ENCODE measurements at regions not wholly inside any gene's neighbourhood (a gene's known extent, or its start where the extent isn't known, plus 50 kb on each side); places are given as distances from the start of the nearest gene placed in this dataset.
"Not testable (repeated sequence)": the region's sequence is repeated elsewhere in the genome, so short reads cannot be mapped to it uniquely, and the experiment has no call there.

DNA sequence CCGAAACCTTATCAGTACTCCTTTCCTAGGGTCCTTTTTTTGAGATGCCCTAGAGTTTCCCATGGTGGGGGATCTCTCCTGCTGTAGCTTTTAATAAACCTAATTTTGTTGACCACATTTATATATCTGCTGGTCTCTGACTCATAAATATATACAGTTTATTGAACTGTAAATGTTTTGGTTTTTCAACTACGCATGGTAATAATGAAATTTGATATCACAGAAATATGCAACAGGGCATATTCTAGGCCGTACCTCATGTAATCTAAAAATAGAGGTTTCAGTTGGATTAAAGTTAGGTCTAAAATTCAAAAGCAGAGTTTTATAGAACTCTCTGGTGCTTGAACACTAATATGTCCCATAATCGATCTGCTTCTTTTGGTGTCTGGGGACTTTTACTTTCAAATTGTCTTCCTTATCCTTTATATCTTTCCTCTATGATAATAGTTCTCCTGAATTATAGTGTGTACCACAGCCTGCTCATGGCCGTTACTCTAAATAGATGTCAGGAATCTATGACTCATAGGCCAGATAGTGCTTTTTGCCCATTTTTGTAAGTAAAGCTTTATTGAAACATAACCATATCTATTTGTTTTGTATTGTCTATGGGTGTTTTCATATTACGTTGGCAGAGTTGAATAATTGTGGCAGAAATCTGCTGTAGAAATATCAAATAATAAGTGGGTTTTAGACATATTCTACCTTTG, 324.8 kb upstream of the PCDH9 start:
- 93% methylated on average over 4 to 6 of the region's 6 CpGs for WGBS, 2 experiments
- Histone ChIP-seq H3K4me3 (ENCODE audit: insufficient read depth, low read depth, low read length) (no peak overlapping the region), H3K4me1 (ENCODE audit: control insufficient read depth, insufficient read depth, low read length) (no peaks in the 10 kb centered on the region), H3K27ac (ENCODE audit: insufficient read depth, low read depth, low read length, poor library complexity, severe bottlenecking) (no peak overlapping the region), H3K36me3 (ENCODE audit: control insufficient read depth, insufficient read depth, low read length) (no peaks in the 10 kb centered on the region), H3K9me3 (ENCODE audit: control insufficient read depth, low read length) (no peaks in the 10 kb centered on the region), H3K27me3 (ENCODE audit: control insufficient read depth, insufficient read depth, low read length, poor library complexity, severe bottlenecking) (no peaks in the 10 kb centered on the region)

DNA sequence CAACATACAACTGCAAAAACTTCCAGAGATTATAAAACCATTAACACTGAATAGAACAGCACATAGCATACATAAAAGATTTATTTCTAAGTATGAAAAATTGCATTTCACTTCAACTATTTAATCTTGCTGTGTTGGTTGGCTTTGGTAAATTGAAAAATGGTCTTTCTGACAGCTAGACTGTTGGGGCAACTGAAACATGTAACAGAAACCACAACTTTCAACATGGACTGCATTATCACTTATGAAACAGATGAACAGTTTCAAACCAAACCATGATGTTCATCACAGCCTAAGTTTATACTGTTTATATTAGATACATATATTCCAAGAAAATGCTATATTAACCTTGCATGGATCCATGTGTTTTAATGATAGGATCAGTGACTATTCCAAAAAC, 324.1 kb upstream of the PCDH9 start:
- H3K27ac ChIP-seq (ENCODE audit: insufficient read depth, low read depth, low read length, poor library complexity, severe bottlenecking) = no peak overlapping the region
- no peaks in the 10 kb centered on the region for H3K4me1 ChIP-seq (ENCODE audit: control insufficient read depth, insufficient read depth, low read length)
- H3K4me3 ChIP-seq (ENCODE audit: insufficient read depth, low read depth, low read length) = no peak overlapping the region
- H3K36me3 ChIP-seq (ENCODE audit: control insufficient read depth, insufficient read depth, low read length) = no peaks in the 10 kb centered on the region
- no peaks in the 10 kb centered on the region for H3K27me3 ChIP-seq (ENCODE audit: control insufficient read depth, insufficient read depth, low read length, poor library complexity, severe bottlenecking)
- no peaks in the 10 kb centered on the region for H3K9me3 ChIP-seq (ENCODE audit: control insufficient read depth, low read length)

DNA sequence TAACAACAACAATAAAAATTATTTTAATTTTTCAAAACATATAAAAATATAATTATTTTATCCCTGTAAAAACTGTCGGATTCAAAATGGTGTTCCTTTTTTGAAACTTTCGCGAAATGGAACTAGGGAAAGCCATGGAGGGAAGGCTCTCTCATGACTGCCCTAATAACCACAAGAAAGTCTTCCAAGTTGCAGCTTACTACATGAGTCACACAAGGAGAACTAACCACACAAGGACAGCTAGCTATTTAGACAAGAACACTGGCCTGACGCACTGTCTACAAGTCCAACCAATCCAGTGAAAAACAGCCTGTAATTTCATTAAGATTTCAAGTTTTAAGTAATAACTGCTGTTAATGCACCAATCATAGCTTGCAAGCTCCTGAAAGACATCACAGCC, 319.2 kb upstream of the PCDH9 start:
- H3K27ac ChIP-seq (ENCODE audit: insufficient read depth, low read depth, low read length, poor library complexity, severe bottlenecking) = no peak overlapping the region
- 95 to 96% methylated on average over 4 of the region's 4 CpGs for WGBS, 2 experiments
- no peak overlapping the region for H3K4me3 ChIP-seq (ENCODE audit: insufficient read depth, low read depth, low read length)

DNA sequence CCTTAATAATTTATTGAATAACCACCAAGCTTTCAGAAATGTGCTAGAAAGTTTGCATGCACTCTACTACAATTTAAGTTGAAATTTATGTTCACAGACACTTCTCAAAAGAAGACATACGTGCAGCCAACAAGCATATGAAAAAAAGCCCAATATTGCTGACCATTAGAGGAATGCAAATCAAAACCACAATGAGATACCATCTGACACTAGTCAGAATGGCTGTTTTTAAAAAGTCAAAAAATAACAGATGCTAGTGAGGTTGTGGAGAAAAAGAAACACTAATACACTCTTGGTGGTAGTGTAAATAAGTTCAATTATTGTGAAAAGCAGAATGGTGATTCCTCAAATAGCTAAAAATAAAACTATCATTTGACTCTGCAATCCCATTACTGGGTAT, 308.8 kb upstream of the PCDH9 start:
- H3K36me3 ChIP-seq (ENCODE audit: control insufficient read depth, insufficient read depth, low read length) = no peaks in the 10 kb centered on the region
- whole genome bisulfite sequencing, 2 experiments = 92 to 96% methylated on average over 1 of the region's 1 CpG
- no peak overlapping the region for H3K27ac ChIP-seq (ENCODE audit: insufficient read depth, low read depth, low read length, poor library complexity, severe bottlenecking)
- H3K27me3 ChIP-seq (ENCODE audit: control insufficient read depth, insufficient read depth, low read length, poor library complexity, severe bottlenecking) = no peaks in the 10 kb centered on the region
- H3K9me3 ChIP-seq (ENCODE audit: control insufficient read depth, low read length) = no peaks in the 10 kb centered on the region
- no peaks in the 10 kb centered on the region for H3K4me1 ChIP-seq (ENCODE audit: control insufficient read depth, insufficient read depth, low read length)
- H3K4me3 ChIP-seq (ENCODE audit: insufficient read depth, low read depth, low read length) = no peak overlapping the region

More for the DNA sequence above, 319.2 kb upstream of the PCDH9 start:
- H3K36me3 ChIP-seq (ENCODE audit: control insufficient read depth, insufficient read depth, low read length) = no peaks in the 10 kb centered on the region
- no peaks in the 10 kb centered on the region for H3K4me1 ChIP-seq (ENCODE audit: control insufficient read depth, insufficient read depth, low read length)
- H3K27me3 ChIP-seq (ENCODE audit: control insufficient read depth, insufficient read depth, low read length, poor library complexity, severe bottlenecking) = no peaks in the 10 kb centered on the region
- H3K9me3 ChIP-seq (ENCODE audit: control insufficient read depth, low read length) = no peaks in the 10 kb centered on the region

DNA sequence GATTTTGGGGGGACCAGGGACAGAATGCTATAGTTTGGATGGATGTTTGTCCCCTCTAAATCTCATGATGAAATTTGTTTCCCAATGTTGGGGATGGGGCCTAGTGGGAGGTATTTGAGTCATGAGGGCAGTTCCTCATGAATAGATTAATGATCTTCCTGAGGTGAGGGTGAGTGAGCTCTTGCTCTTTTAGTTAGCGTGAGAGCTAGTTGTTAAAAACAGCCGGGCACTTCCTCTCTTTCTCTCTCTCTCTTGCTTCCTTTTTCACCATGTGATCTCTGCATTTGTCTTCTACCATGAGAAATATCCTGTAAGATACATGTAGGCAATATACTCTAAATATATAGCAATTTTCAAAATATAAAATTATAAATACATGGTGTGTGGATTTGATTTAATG, 290.8 kb upstream of the PCDH9 start:
- no peak overlapping the region for H3K4me3 ChIP-seq (ENCODE audit: insufficient read depth, low read depth, low read length)
- H3K9me3 ChIP-seq (ENCODE audit: control insufficient read depth, low read length) = no peaks in the 10 kb centered on the region
- 83% methylated on average over 1 of the region's 2 CpGs; no CpG with 5 or more reads in 1 of the 2 experiments for WGBS, 2 experiments
- no peaks in the 10 kb centered on the region for H3K27me3 ChIP-seq (ENCODE audit: control insufficient read depth, insufficient read depth, low read length, poor library complexity, severe bottlenecking)
- no peak overlapping the region for H3K27ac ChIP-seq (ENCODE audit: insufficient read depth, low read depth, low read length, poor library complexity, severe bottlenecking)
- no peaks in the 10 kb centered on the region for H3K36me3 ChIP-seq (ENCODE audit: control insufficient read depth, insufficient read depth, low read length)
- H3K4me1 ChIP-seq (ENCODE audit: control insufficient read depth, insufficient read depth, low read length) = peaks cover 6% of the 10 kb centered on the region

DNA sequence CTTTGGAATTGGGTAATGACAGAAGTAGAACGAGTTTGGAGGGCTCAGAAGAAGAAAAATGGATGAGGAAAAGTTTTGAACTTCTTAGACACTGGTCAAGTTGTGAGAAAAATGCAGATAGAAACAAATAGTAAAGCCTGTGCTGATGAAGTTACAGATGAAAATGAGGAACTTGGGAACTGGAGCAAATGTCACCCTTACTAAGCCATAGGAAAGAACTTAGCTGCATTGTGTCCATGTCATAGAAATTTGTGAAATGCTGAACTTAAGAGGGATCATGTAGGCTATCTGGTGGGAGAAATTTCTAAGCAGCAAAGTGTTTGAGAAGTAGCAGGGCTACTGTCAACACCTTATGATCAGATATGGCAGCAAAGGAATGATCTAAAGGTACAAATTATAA, 289.2 kb upstream of the PCDH9 start:
- H3K27me3 ChIP-seq (ENCODE audit: control insufficient read depth, insufficient read depth, low read length, poor library complexity, severe bottlenecking) = no peaks in the 10 kb centered on the region
- 75 to 81% methylated on average over 1 of the region's 1 CpG for WGBS, 2 experiments
- H3K4me3 ChIP-seq (ENCODE audit: insufficient read depth, low read depth, low read length) = no peak overlapping the region
- H3K36me3 ChIP-seq (ENCODE audit: control insufficient read depth, insufficient read depth, low read length) = no peaks in the 10 kb centered on the region
- H3K9me3 ChIP-seq (ENCODE audit: control insufficient read depth, low read length) = no peaks in the 10 kb centered on the region
- H3K4me1 ChIP-seq (ENCODE audit: control insufficient read depth, insufficient read depth, low read length) = peaks cover 6% of the 10 kb centered on the region
- H3K27ac ChIP-seq (ENCODE audit: insufficient read depth, low read depth, low read length, poor library complexity, severe bottlenecking) = no peak overlapping the region

DNA sequence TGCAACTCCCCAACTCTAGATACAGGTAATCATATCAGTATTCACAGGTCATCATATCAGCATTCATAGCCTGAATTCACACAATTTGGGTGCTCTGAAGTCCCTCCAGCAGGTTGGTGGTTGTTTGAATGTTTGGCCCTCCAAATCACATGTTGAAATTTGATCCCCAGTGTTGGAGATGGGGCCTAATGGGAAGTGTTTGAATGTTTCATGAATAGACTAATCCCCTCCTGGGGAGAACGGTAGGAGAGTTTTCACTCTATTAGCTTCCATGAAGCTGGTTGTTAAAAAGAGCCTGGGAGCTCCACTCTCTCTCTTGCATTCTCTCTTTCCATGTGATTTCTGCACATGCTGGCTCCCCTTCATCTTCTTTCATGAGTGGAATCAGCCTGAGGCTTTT, 288.6 kb upstream of the PCDH9 start:
- no peak overlapping the region for H3K4me3 ChIP-seq (ENCODE audit: insufficient read depth, low read depth, low read length)
- H3K36me3 ChIP-seq (ENCODE audit: control insufficient read depth, insufficient read depth, low read length) = no peaks in the 10 kb centered on the region
- no peaks in the 10 kb centered on the region for H3K27me3 ChIP-seq (ENCODE audit: control insufficient read depth, insufficient read depth, low read length, poor library complexity, severe bottlenecking)
- H3K27ac ChIP-seq (ENCODE audit: insufficient read depth, low read depth, low read length, poor library complexity, severe bottlenecking) = no peak overlapping the region
- no peaks in the 10 kb centered on the region for H3K9me3 ChIP-seq (ENCODE audit: control insufficient read depth, low read length)
- 13 to 20% methylated on average over 1 of the region's 1 CpG for WGBS, 2 experiments
- peaks cover 6% of the 10 kb centered on the region for H3K4me1 ChIP-seq (ENCODE audit: control insufficient read depth, insufficient read depth, low read length)

DNA sequence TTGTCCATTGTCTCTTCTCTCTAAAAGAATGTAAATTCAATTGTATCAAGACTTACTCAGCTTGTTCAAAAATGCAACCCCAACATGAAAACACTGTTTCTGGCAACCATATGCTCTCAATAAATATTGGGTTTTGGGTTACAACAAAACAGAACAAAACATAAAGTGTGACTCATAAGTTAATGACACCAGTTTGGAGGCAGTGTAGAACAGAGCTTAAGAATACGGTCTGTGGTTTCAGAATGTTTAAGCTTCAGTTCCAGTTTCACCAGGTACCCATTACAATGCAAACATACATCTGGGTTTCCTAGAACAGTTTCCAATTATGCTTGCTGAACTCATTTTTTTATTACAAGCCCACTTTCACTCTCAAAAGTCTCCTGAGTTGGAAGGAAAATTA, 285.8 kb upstream of the PCDH9 start:
- Histone ChIP-seq H3K27ac (ENCODE audit: insufficient read depth, low read depth, low read length, poor library complexity, severe bottlenecking) (no peak overlapping the region), H3K4me3 (ENCODE audit: insufficient read depth, low read depth, low read length) (no peak overlapping the region), H3K27me3 (ENCODE audit: control insufficient read depth, insufficient read depth, low read length, poor library complexity, severe bottlenecking) (no peaks in the 10 kb centered on the region), H3K9me3 (ENCODE audit: control insufficient read depth, low read length) (no peaks in the 10 kb centered on the region), H3K36me3 (ENCODE audit: control insufficient read depth, insufficient read depth, low read length) (no peaks in the 10 kb centered on the region), H3K4me1 (ENCODE audit: control insufficient read depth, insufficient read depth, low read length) (peaks cover 6% of the 10 kb centered on the region)
- WGBS, 2 experiments = 80 to 92% methylated on average over 1 of the region's 1 CpG

DNA sequence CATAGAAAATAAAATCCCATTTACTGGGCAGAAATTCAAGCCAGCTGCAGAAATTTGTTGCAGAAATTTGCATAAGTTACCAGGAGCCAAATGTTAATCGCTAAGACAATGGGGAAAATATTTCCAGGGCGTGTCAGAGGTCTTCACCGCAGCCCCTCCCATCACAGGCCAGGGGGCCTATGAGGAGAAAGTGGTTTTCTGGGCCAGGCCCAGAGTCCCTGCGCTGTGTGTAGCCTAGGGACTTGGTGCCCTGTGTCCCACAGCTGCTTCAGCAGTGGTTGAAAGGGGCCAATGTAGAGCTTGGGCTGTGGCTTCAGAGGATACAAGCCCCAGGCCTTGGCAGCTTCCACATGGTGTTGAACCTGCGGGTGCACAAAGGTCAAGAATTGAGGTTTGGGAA, 278.9 kb upstream of the PCDH9 start:
- no peak overlapping the region for H3K4me3 ChIP-seq (ENCODE audit: insufficient read depth, low read depth, low read length)

DNA sequence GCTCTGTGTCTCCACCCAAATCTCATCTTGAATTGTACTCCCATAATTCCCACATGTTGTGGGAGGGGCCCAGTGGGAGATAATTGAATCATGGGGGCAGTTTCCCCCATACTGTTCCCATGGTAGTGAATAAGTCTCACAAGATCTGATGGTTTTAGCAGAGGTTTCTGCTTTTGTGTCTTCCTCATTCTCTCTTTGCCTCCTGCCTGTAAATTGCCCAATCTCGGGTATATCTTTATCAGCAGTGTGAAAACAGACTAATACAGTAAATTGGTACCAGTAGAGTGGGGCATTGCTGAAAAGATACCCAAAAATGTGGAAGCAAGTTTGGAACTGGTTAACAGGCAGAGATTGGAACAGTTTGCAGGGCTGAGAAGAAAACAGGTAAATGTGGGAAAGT, 278.1 kb upstream of the PCDH9 start:
- H3K4me1 ChIP-seq (ENCODE audit: control insufficient read depth, insufficient read depth, low read length); H3K27me3 ChIP-seq (ENCODE audit: control insufficient read depth, insufficient read depth, low read length, poor library complexity, severe bottlenecking); H3K36me3 ChIP-seq (ENCODE audit: control insufficient read depth, insufficient read depth, low read length); H3K9me3 ChIP-seq (ENCODE audit: control insufficient read depth, low read length); H3K4me3 ChIP-seq (ENCODE audit: insufficient read depth, low read depth, low read length); H3K27ac ChIP-seq (ENCODE audit: insufficient read depth, low read depth, low read length, poor library complexity, severe bottlenecking): not testable (repeated sequence)
- 90 to 100% methylated on average over 1 of the region's 1 CpG for WGBS, 2 experiments

More for the DNA sequence above, 278.9 kb upstream of the PCDH9 start:
- Histone ChIP-seq H3K9me3 (ENCODE audit: control insufficient read depth, low read length) (no peaks in the 10 kb centered on the region), H3K36me3 (ENCODE audit: control insufficient read depth, insufficient read depth, low read length) (no peaks in the 10 kb centered on the region), H3K27ac (ENCODE audit: insufficient read depth, low read depth, low read length, poor library complexity, severe bottlenecking) (no peak overlapping the region), H3K4me1 (ENCODE audit: control insufficient read depth, insufficient read depth, low read length) (no peaks in the 10 kb centered on the region), H3K27me3 (ENCODE audit: control insufficient read depth, insufficient read depth, low read length, poor library complexity, severe bottlenecking) (no peaks in the 10 kb centered on the region)
- 93% methylated on average over 5 of the region's 5 CpGs for WGBS, 2 experiments

DNA sequence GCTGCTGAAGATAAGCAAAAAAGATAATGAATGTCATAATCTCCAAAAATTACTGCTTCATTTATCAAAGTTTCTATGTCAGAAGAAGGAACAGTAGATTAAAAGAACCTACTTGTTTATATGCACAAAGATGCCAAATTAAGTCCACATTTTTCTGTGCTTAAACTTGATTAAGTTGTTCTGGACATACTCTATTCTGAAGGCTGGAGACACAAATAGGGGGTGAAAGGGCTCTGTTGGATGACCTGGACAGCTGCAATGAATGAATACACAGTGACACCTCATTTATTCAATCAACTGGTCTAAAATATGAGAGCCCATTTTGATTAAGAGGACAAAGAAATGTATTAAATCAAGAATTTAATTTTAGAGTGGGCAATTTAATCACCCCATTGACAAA, 276.3 kb upstream of the PCDH9 start:
- no peaks in the 10 kb centered on the region for H3K9me3 ChIP-seq (ENCODE audit: control insufficient read depth, low read length)
- no peaks in the 10 kb centered on the region for H3K4me1 ChIP-seq (ENCODE audit: control insufficient read depth, insufficient read depth, low read length)
- H3K27me3 ChIP-seq (ENCODE audit: control insufficient read depth, insufficient read depth, low read length, poor library complexity, severe bottlenecking) = no peaks in the 10 kb centered on the region
- H3K4me3 ChIP-seq (ENCODE audit: insufficient read depth, low read depth, low read length) = no peak overlapping the region
- no peaks in the 10 kb centered on the region for H3K36me3 ChIP-seq (ENCODE audit: control insufficient read depth, insufficient read depth, low read length)
- H3K27ac ChIP-seq (ENCODE audit: insufficient read depth, low read depth, low read length, poor library complexity, severe bottlenecking) = no peak overlapping the region
